ENCODE measurements at regions not wholly inside any gene's neighbourhood (a gene's known extent, or its start where the extent isn't known, plus 50 kb on each side); places are given as distances from the start of the nearest gene placed in this dataset.

GRCh38 chr4:57672846-57673433 lies 562.8 kb upstream of the IGFBP7 start:
- Mint-ChIP-seq H3K27ac (no peak overlapping the region), H3K9me3 (peaks cover 2 to 3% of the 10 kb centered on the region in 2 donors), H3K4me1 (no peaks in the 10 kb centered on the region), H3K36me3 (no peaks in the 10 kb centered on the region), H3K27me3 (ENCODE audit: low read depth in 2 of 2) (no peaks in the 10 kb centered on the region), H3K4me3 (no peak overlapping the region)
- Histone ChIP-seq H3K27ac (ENCODE audit: low read length) (no peak overlapping the region), H3K4me3 (ENCODE audit: low read length) (no peak overlapping the region), H3K36me3 (ENCODE audit: control insufficient read depth, insufficient read depth, low read length) (no peaks in the 10 kb centered on the region), H3K27me3 (ENCODE audit: control insufficient read depth, insufficient read depth, low read length) (no peaks in the 10 kb centered on the region), H3K4me1 (ENCODE audit: control insufficient read depth, insufficient read depth, low read length) (no peaks in the 10 kb centered on the region), H3K9me3 (ENCODE audit: control insufficient read depth, insufficient read depth, low read length) (no peaks in the 10 kb centered on the region)
- no peak for TF ChIP-seq CTCF (IDR thresholded peaks at IDR 0.05)
- intact Hi-C loops (cut with micrococcal nuclease) = no loop called here
- ATAC-seq (no peak), DNase-seq (no peak)
- 95% methylated on average over 2 of the region's 2 CpGs for WGBS (ENCODE audit: insufficient coverage)

GRCh38 chr4:57668621-57669020 lies 558.4 kb upstream of the IGFBP7 start:
- Histone ChIP-seq H3K27me3 (ENCODE audit: control insufficient read depth, insufficient read depth, low read length) (no peaks in the 10 kb centered on the region), H3K27ac (ENCODE audit: low read length) (no peak overlapping the region), H3K36me3 (ENCODE audit: control insufficient read depth, insufficient read depth, low read length) (no peaks in the 10 kb centered on the region), H3K4me1 (ENCODE audit: control insufficient read depth, insufficient read depth, low read length) (no peaks in the 10 kb centered on the region), H3K4me3 (ENCODE audit: low read length) (no peak overlapping the region), H3K9me3 (ENCODE audit: control insufficient read depth, insufficient read depth, low read length) (peaks cover 2% of the 10 kb centered on the region)
- ATAC-seq = no peak
- Mint-ChIP-seq H3K36me3 (no peaks in the 10 kb centered on the region), H3K27me3 (ENCODE audit: low read depth in 2 of 2) (no peaks in the 10 kb centered on the region), H3K9me3 (peaks cover 2 to 3% of the 10 kb centered on the region in 2 donors), H3K4me1 (no peaks in the 10 kb centered on the region), H3K4me3 (no peak overlapping the region), H3K27ac (no peak overlapping the region)
- intact Hi-C loops (cut with micrococcal nuclease) = no loop called here
- no peak for DNase-seq
- no peak for TF ChIP-seq CTCF (IDR thresholded peaks at IDR 0.05)
- WGBS (ENCODE audit: insufficient coverage) = 37% methylated on average over 2 of the region's 2 CpGs

- Histone ChIP-seq H3K4me3 (ENCODE audit: low read length) (no peak overlapping the region), H3K4me1 (ENCODE audit: control insufficient read depth, insufficient read depth, low read length) (no peaks in the 10 kb centered on the region), H3K27ac (ENCODE audit: low read length) (no peak overlapping the region), H3K36me3 (ENCODE audit: control insufficient read depth, insufficient read depth, low read length) (no peaks in the 10 kb centered on the region), H3K9me3 (ENCODE audit: control insufficient read depth, insufficient read depth, low read length) (peaks cover 2% of the 10 kb centered on the region), H3K27me3 (ENCODE audit: control insufficient read depth, insufficient read depth, low read length) (no peaks in the 10 kb centered on the region)
- Mint-ChIP-seq H3K36me3 (no peaks in the 10 kb centered on the region), H3K4me1 (no peaks in the 10 kb centered on the region), H3K4me3 (no peak overlapping the region), H3K27me3 (ENCODE audit: low read depth in 2 of 2) (no peaks in the 10 kb centered on the region), H3K27ac (no peak overlapping the region), H3K9me3 (peaks cover 2 to 3% of the 10 kb centered on the region in 2 donors)
- intact Hi-C loops (cut with micrococcal nuclease) = no loop called here
- DNase-seq (no peak), ATAC-seq (no peak)
- TF ChIP-seq CTCF (IDR thresholded peaks at IDR 0.05) = no peak
- WGBS (ENCODE audit: insufficient coverage) = 42% methylated on average over 3 of the region's 3 CpGs
These were observed 555.6 kb upstream of the IGFBP7 start for GRCh38 chr4:57665806-57666205.

- Mint-ChIP-seq H3K36me3 (no peaks in the 10 kb centered on the region), H3K27me3 (ENCODE audit: low read depth in 2 of 2) (no peaks in the 10 kb centered on the region), H3K27ac (no peak overlapping the region), H3K4me1 (no peaks in the 10 kb centered on the region), H3K4me3 (no peak overlapping the region), H3K9me3 (peaks cover 3 to 4% of the 10 kb centered on the region in 2 donors)
- Histone ChIP-seq H3K27me3 (ENCODE audit: control insufficient read depth, insufficient read depth, low read length) (no peaks in the 10 kb centered on the region), H3K27ac (ENCODE audit: low read length) (no peak overlapping the region), H3K4me3 (ENCODE audit: low read length) (no peak overlapping the region), H3K36me3 (ENCODE audit: control insufficient read depth, insufficient read depth, low read length) (no peaks in the 10 kb centered on the region), H3K4me1 (ENCODE audit: control insufficient read depth, insufficient read depth, low read length) (no peaks in the 10 kb centered on the region), H3K9me3 (ENCODE audit: control insufficient read depth, insufficient read depth, low read length) (peaks cover 2% of the 10 kb centered on the region)
- 71% methylated on average over 3 of the region's 5 CpGs for WGBS (ENCODE audit: insufficient coverage)
- no peak for ATAC-seq
- no peak for DNase-seq
- TF ChIP-seq CTCF (IDR thresholded peaks at IDR 0.05) = no peak
- intact Hi-C loops (cut with micrococcal nuclease) = no loop called here
These were observed 551.4 kb upstream of the IGFBP7 start for GRCh38 chr4:57661517-57662090.

Measured in natural killer cell (primary cell).